Stomach (tissue), 4 donors: ENCODE measurements at regions not wholly inside any gene's neighbourhood (a gene's known extent, or its start where the extent isn't known, plus 50 kb on each side); places are given as distances from the start of the nearest gene placed in this dataset.

ENCODE experiments used
- EP300 ChIP-seq: sonication (generic); formaldehyde crosslinking; IDR thresholded peaks from one replicate; pipeline ENCODE4 v1.6.1; 2017; ENCODE audit warnings: antibody characterized with exemption
- POLR2A ChIP-seq, 4 donors: fragments of 450-650 bp; IDR thresholded peaks; one replicate each; pipeline ENCODE4 v1.6.1; 2016; ENCODE audit warnings: antibody characterized with exemption in 4 of 4, control low read depth in 2 of 4, mild to moderate bottlenecking in 1 of 4, moderate library complexity in 1 of 4
- POLR2AphosphoS5 ChIP-seq, 3 donors: sonication (generic); formaldehyde crosslinking; IDR thresholded peaks; one replicate each; pipeline ENCODE4 v1.6.1; 2016; ENCODE audit warnings: antibody characterized with exemption in 3 of 3
- TF ChIP-seq, protein P1 (sequence below), 7 experiments: fragments of 450-650 bp in 4 of 7; fragments of 200-600 bp in 3 of 7; sonication (generic) in 3 of 7; IDR thresholded peaks; one replicate each; pipeline ENCODE4 v1.5.1; 2016 to 2019; ENCODE audit warnings: antibody characterized with exemption in 7 of 7, control low read depth in 2 of 7, mild to moderate bottlenecking in 1 of 7

- TF ChIP-seq, protein P1, sequence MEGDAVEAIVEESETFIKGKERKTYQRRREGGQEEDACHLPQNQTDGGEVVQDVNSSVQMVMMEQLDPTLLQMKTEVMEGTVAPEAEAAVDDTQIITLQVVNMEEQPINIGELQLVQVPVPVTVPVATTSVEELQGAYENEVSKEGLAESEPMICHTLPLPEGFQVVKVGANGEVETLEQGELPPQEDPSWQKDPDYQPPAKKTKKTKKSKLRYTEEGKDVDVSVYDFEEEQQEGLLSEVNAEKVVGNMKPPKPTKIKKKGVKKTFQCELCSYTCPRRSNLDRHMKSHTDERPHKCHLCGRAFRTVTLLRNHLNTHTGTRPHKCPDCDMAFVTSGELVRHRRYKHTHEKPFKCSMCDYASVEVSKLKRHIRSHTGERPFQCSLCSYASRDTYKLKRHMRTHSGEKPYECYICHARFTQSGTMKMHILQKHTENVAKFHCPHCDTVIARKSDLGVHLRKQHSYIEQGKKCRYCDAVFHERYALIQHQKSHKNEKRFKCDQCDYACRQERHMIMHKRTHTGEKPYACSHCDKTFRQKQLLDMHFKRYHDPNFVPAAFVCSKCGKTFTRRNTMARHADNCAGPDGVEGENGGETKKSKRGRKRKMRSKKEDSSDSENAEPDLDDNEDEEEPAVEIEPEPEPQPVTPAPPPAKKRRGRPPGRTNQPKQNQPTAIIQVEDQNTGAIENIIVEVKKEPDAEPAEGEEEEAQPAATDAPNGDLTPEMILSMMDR (IDR thresholded peaks at IDR 0.05): no peak
- TF ChIP-seq EP300 (no peak), POLR2AphosphoS5 (IDR thresholded peaks at IDR 0.05) (no peak), POLR2A (IDR thresholded peaks at IDR 0.05) (no peak)
Observed at GRCh38 chr1:218683242-218683641, 338.1 kb downstream of the TGFB2 start.
